SIG-M5 treated with dmso at 0.1 percent for 504 hours (cell line): ENCODE measurements at regions not wholly inside any gene's neighbourhood (a gene's known extent, or its start where the extent isn't known, plus 50 kb on each side); places are given as distances from the start of the nearest gene placed in this dataset.
A peak's percentile ranks its signal among the peaks of the same experiment; 100 is the strongest.
"Not testable (repeated sequence)": the region's sequence is repeated elsewhere in the genome, so short reads cannot be mapped to it uniquely, and the experiment has no call there.

Experiments used
- DNase-seq: peaks from one replicate; lab custom pipeline; 2025; ENCODE audit not compliant: unreplicated experiment; lab: John Stamatoyannopoulos, UW

- not testable (repeated sequence) for DNase-seq
Observed at GRCh38 chr13:18673794-18674193, 507.8 kb downstream of the TUBA3C start.

- not testable (repeated sequence) for DNase-seq
Observed at GRCh38 chr13:18666585-18666984, 515.0 kb downstream of the TUBA3C start.

- DNase-seq: not testable (repeated sequence)
Observed at GRCh38 chr13:18665716-18666115, 515.9 kb downstream of the TUBA3C start.

GRCh38 chr13:18665124-18665523, 516.5 kb downstream of the TUBA3C start:
- DNase-seq: not testable (repeated sequence)

- DNase-seq: not testable (repeated sequence)
Observed at GRCh38 chr13:18663222-18663621, 518.4 kb downstream of the TUBA3C start.

- DNase-seq: peak; percentile 4
Observed at GRCh38 chr13:18643644-18644172, 537.9 kb downstream of the TUBA3C start.

- DNase-seq: not testable (repeated sequence)
Observed at GRCh38 chr13:18628928-18629327, 552.7 kb downstream of the TUBA3C start.

GRCh38 chr13:18628428-18628827, 553.2 kb downstream of the TUBA3C start:
- DNase-seq: no peak

GRCh38 chr13:18624061-18624460, 557.6 kb downstream of the TUBA3C start:
- not testable (repeated sequence) for DNase-seq

- not testable (repeated sequence) for DNase-seq
Observed at GRCh38 chr13:18618442-18618841, 563.2 kb downstream of the TUBA3C start.

- not testable (repeated sequence) for DNase-seq
Observed at GRCh38 chr13:18610476-18610875, 571.1 kb downstream of the TUBA3C start.

GRCh38 chr13:18609371-18609770, 572.3 kb downstream of the TUBA3C start:
- not testable (repeated sequence) for DNase-seq

GRCh38 chr13:18608851-18609250, 572.8 kb downstream of the TUBA3C start:
- DNase-seq: not testable (repeated sequence)

GRCh38 chr13:18600366-18600765, 581.3 kb downstream of the TUBA3C start:
- DNase-seq: not testable (repeated sequence)

- DNase-seq: not testable (repeated sequence)
Observed at GRCh38 chr13:18599791-18600211, 581.8 kb downstream of the TUBA3C start.

- not testable (repeated sequence) for DNase-seq
Observed at GRCh38 chr13:18598543-18598942, 583.1 kb downstream of the TUBA3C start.

- DNase-seq: not testable (repeated sequence)
Observed at GRCh38 chr13:18597940-18598339, 583.7 kb downstream of the TUBA3C start.

- not testable (repeated sequence) for DNase-seq
Observed at GRCh38 chr13:18577103-18577502, 604.5 kb downstream of the TUBA3C start.

- DNase-seq: not testable (repeated sequence)
Observed at GRCh38 chr13:18567890-18568289, 613.7 kb downstream of the TUBA3C start.
